Parathyroid adenoma (tissue), 2 donors: ENCODE measurements at regions not wholly inside any gene's neighbourhood (a gene's known extent, or its start where the extent isn't known, plus 50 kb on each side); places are given as distances from the start of the nearest gene placed in this dataset.

Source experiments
- H2AFZ ChIP-seq: fragments of 300-600 bp; sonication (generic); one replicate; pipeline ENCODE4 v1.7.0; 2017; ENCODE audit warnings: antibody characterized with exemption, mild to moderate bottlenecking
- H3K27ac ChIP-seq: fragments of 300-600 bp; sonication (generic); one replicate; pipeline ENCODE4 v1.7.0; 2017
- H3K27me3 ChIP-seq: fragments of 300-600 bp; sonication (generic); one replicate; pipeline ENCODE4 v1.7.0; 2017; ENCODE audit warnings: low read length; ENCODE audit not compliant: control insufficient read depth, insufficient read depth
- H3K36me3 ChIP-seq: fragments of 300-600 bp; sonication (generic); one replicate; pipeline ENCODE4 v1.7.0; 2017; ENCODE audit warnings: low read length; ENCODE audit not compliant: control insufficient read depth, insufficient read depth
- H3K4me1 ChIP-seq: fragments of 300-600 bp; sonication (generic); one replicate; pipeline ENCODE4 v1.7.0; 2017; ENCODE audit warnings: control low read depth
- H3K4me2 ChIP-seq: fragments of 300-600 bp; sonication (generic); one replicate; pipeline ENCODE4 v1.7.0; 2017; ENCODE audit warnings: low read length
- H3K4me3 ChIP-seq: fragments of 300-600 bp; sonication (generic); one replicate; pipeline ENCODE4 v1.7.0; 2017; ENCODE audit warnings: low read depth, low read length
- H3K79me2 ChIP-seq: fragments of 300-600 bp; sonication (generic); one replicate; pipeline ENCODE4 v1.7.0; 2017; ENCODE audit warnings: control low read depth
- H3K9ac ChIP-seq: fragments of 300-600 bp; sonication (generic); one replicate; pipeline ENCODE4 v1.7.0; 2017; ENCODE audit warnings: mild to moderate bottlenecking
- H3K9me3 ChIP-seq: fragments of 300-600 bp; sonication (generic); one replicate; pipeline ENCODE4 v1.7.0; 2017; ENCODE audit warnings: low read length; ENCODE audit not compliant: control insufficient read depth
- CTCF ChIP-seq: fragments of 300-600 bp; sonication (generic); IDR thresholded peaks from one replicate; pipeline ENCODE4 v1.7.0; 2017; ENCODE audit warnings: antibody characterized with exemption, mild to moderate bottlenecking
- donor health status: primary hyperparathyroidism.

GRCh38 chr2:9156483-9156882 is 50.1 kb upstream of the ASAP2 start:
- Histone ChIP-seq H3K4me1 (no peaks in the 10 kb centered on the region), H3K9ac (no peak overlapping the region), H3K4me3 (no peak overlapping the region), H3K9me3 (no peaks in the 10 kb centered on the region), H3K4me2 (no peak overlapping the region), H3K27ac (no peak overlapping the region), H3K36me3 (no peaks in the 10 kb centered on the region), H3K79me2 (no peaks in the 10 kb centered on the region), H2AFZ (no peak overlapping the region), H3K27me3 (no peaks in the 10 kb centered on the region)
- no peak for TF ChIP-seq CTCF

GRCh38 chr2:9154061-9154460 is 52.6 kb upstream of the ASAP2 start:
- H3K9ac ChIP-seq = no peak overlapping the region
- no peak overlapping the region for H3K27ac ChIP-seq
- no peak overlapping the region for H3K4me3 ChIP-seq
- no peaks in the 10 kb centered on the region for H3K9me3 ChIP-seq
- no peaks in the 10 kb centered on the region for H3K79me2 ChIP-seq
- H3K4me2 ChIP-seq = no peak overlapping the region
- TF ChIP-seq CTCF = no peak
- no peak overlapping the region for H2AFZ ChIP-seq
- H3K4me1 ChIP-seq = no peaks in the 10 kb centered on the region
- no peaks in the 10 kb centered on the region for H3K27me3 ChIP-seq
- H3K36me3 ChIP-seq = no peaks in the 10 kb centered on the region

GRCh38 chr2:9153643-9153980 is 53.0 kb upstream of the ASAP2 start:
- Histone ChIP-seq H3K27ac (no peak overlapping the region), H3K9me3 (no peaks in the 10 kb centered on the region), H3K9ac (no peak overlapping the region), H3K4me1 (no peaks in the 10 kb centered on the region), H3K4me2 (no peak overlapping the region), H3K79me2 (no peaks in the 10 kb centered on the region), H3K36me3 (no peaks in the 10 kb centered on the region), H3K27me3 (no peaks in the 10 kb centered on the region), H2AFZ (no peak overlapping the region), H3K4me3 (no peak overlapping the region)
- no peak for TF ChIP-seq CTCF

DNA sequence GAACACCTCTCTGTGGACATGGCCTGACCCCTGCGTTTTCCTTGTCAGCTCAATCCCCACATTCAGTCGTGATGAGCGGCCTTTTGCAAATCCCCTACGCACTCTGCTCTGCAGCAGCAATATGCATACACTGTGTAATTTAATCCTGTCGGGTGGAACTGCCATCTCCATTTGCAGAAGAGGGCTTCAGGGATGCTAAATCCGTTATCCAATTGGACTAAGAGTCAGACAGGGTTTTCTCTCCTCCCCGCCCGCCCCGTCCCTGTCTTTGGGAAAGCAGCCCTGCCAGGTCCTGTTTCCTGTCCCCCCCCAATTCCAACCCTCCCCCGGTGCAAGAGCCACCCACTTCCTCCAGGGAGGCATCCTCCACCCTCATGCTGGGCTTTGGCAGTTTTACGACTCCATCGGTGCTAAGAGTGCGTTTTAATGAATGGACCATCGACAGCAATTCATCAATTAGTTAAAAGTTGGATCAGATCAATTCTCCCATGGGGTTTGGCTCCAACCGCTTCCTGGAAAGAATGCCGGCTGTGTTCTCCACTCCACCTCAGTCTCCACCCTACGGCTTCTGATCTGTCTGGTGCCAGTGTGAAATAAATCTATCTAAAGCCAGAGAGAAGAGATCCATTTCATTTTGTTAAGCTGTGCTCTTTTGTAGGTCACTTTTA is 53.5 kb upstream of the ASAP2 start:
- H2AFZ ChIP-seq = no peak overlapping the region
- H3K36me3 ChIP-seq = no peaks in the 10 kb centered on the region
- no peaks in the 10 kb centered on the region for H3K27me3 ChIP-seq
- no peak overlapping the region for H3K4me3 ChIP-seq
- no peak for TF ChIP-seq CTCF
- H3K9me3 ChIP-seq = no peaks in the 10 kb centered on the region
- H3K27ac ChIP-seq = no peak overlapping the region
- no peak overlapping the region for H3K4me2 ChIP-seq
- no peaks in the 10 kb centered on the region for H3K4me1 ChIP-seq
- H3K79me2 ChIP-seq = no peaks in the 10 kb centered on the region
- no peak overlapping the region for H3K9ac ChIP-seq

DNA sequence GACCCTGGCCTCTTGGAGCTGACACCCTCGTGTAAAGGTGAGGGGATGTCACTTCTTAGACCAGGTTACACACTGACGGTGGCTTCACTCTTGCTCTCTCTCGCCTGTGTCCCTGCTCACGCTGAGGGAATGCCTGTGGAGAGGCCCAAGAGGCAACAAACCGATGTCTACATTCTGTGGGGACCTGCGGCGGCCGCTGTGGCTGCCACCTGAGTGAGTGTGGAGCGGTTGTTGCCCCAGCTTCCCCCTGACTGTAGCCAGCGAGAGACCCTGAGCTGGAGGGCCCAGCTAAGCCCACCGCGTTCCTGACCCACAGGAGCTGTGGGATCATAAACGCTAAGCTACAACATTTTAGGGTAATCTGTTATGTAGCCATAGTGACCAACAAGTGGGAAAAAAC is 55.7 kb upstream of the ASAP2 start:
- Histone ChIP-seq H3K79me2 (no peaks in the 10 kb centered on the region), H3K36me3 (no peaks in the 10 kb centered on the region), H3K4me1 (no peaks in the 10 kb centered on the region), H3K27ac (no peak overlapping the region), H2AFZ (no peak overlapping the region), H3K9me3 (no peaks in the 10 kb centered on the region), H3K4me3 (no peak overlapping the region), H3K27me3 (no peaks in the 10 kb centered on the region), H3K4me2 (no peak overlapping the region), H3K9ac (no peak overlapping the region)
- TF ChIP-seq CTCF = no peak
